SK-N-SH (cell line): ENCODE measurements at regions not wholly inside any gene's neighbourhood (a gene's known extent, or its start where the extent isn't known, plus 50 kb on each side); places are given as distances from the start of the nearest gene placed in this dataset.

ENCODE experiments used
- CTCF ChIA-PET: fragments of 300-600, 350-600 bp; formaldehyde crosslinking; extraction: SDS; loops from one replicate; lab custom pipeline; 2021; lab: Yijun Ruan, JAX
- POLR2A ChIA-PET: fragments of 350-600 bp; sonication (Branson Sonifier 250); formaldehyde crosslinking; extraction: SDS; loops from one replicate; lab custom pipeline; 2020; ENCODE audit warnings: antibody characterized with exemption, inconsistent platforms; lab: Yijun Ruan, JAX
- DNase-seq: peaks from one replicate; pipeline ENCODE4 v3.0.0; 2012
- H2AFZ ChIP-seq: fragments of 200-600 bp; sonication (generic); 2 replicates; pipeline ENCODE4 v1.8.1; 2016; ENCODE audit warnings: antibody characterized with exemption, mild to moderate bottlenecking, low read depth
- H3F3A ChIP-seq: fragments of 200-600 bp; sonication (generic); replicated peaks from 2 replicates; pipeline ENCODE3; 2016; ENCODE audit warnings: antibody characterized with exemption, mild to moderate bottlenecking; ENCODE audit not compliant: insufficient read depth
- H3K27ac ChIP-seq, 2 experiments: fragments of 200-500 bp in 1 of 2; fragments of 200-600 bp in 1 of 2; sonication (Bioruptor generic) in 1 of 2; sonication (generic), shearing (Covaris generic) in 1 of 2; 2 replicates each; pipeline versions ENCODE4 v1.5.1 to v1.6.1; 2014 to 2016; ENCODE audit warnings: low read depth in 2 of 2, inconsistent platforms in 1 of 2, low read length in 1 of 2, mild to moderate bottlenecking in 1 of 2, mixed read lengths in 1 of 2
- H3K27me3 ChIP-seq: fragments of 200-600 bp; sonication (generic), shearing (Covaris generic); 2 replicates; pipeline ENCODE4 v1.6.1; 2016; ENCODE audit warnings: mixed run types; ENCODE audit not compliant: insufficient read depth
- H3K36me3 ChIP-seq, 2 experiments: fragments of 200-500 bp in 1 of 2; fragments of 200-600 bp in 1 of 2; sonication (Bioruptor generic) in 1 of 2; sonication (generic) in 1 of 2; replicated peaks in 1 of 2; 2 replicates each; pipeline versions ENCODE3 to v1.5.1; 2014 to 2016; ENCODE audit warnings: low read length in 1 of 2, mild to moderate bottlenecking in 1 of 2; ENCODE audit not compliant: insufficient read depth in 2 of 2, control insufficient read depth in 1 of 2
- H3K4me1 ChIP-seq, 2 experiments: fragments of 200-500 bp in 1 of 2; fragments of 200-600 bp in 1 of 2; sonication (Bioruptor generic) in 1 of 2; sonication (generic), shearing (Covaris generic) in 1 of 2; 2 replicates each; pipeline versions ENCODE4 v1.5.1 to v1.6.1; 2014 to 2016; ENCODE audit warnings: low read depth in 1 of 2, low read length in 1 of 2, mixed run types in 1 of 2; ENCODE audit not compliant: insufficient read depth in 2 of 2, control insufficient read depth in 1 of 2
- H3K4me2 ChIP-seq: fragments of 200-600 bp; sonication (generic), shearing (Covaris generic); 2 replicates; pipeline ENCODE4 v1.6.1; 2017; ENCODE audit warnings: mixed run types
- H3K4me3 ChIP-seq, 2 experiments: fragments of 200-500 bp in 1 of 2; fragments of 200-600 bp in 1 of 2; sonication (Bioruptor generic) in 1 of 2; sonication (generic), shearing (Covaris generic) in 1 of 2; 2 replicates each; pipeline versions ENCODE4 v1.5.1 to v1.8.1; 2014 to 2016; ENCODE audit warnings: low read depth in 2 of 2, inconsistent platforms in 1 of 2, low read length in 1 of 2, mild to moderate bottlenecking in 1 of 2, mixed read lengths in 1 of 2, moderate library complexity in 1 of 2
- H3K79me2 ChIP-seq: fragments of 200-600 bp; sonication (generic); 2 replicates; pipeline ENCODE4 v1.8.1; 2017; ENCODE audit warnings: mild to moderate bottlenecking; ENCODE audit not compliant: insufficient read depth
- H3K9ac ChIP-seq: fragments of 200-600 bp; sonication (generic); 2 replicates; pipeline ENCODE4 v1.6.1; 2017; ENCODE audit warnings: mixed run types
- H3K9me2 ChIP-seq: fragments of 200-600 bp; sonication (generic); 2 replicates; pipeline ENCODE4 v1.6.1; 2017; ENCODE audit warnings: mixed run types
- H3K9me3 ChIP-seq: fragments of 200-600 bp; sonication (generic); 2 replicates; pipeline ENCODE4 v1.6.1; 2017; ENCODE audit warnings: mixed run types, mild to moderate bottlenecking, moderate library complexity
- H4K20me1 ChIP-seq: fragments of 200-600 bp; sonication (generic); 2 replicates; pipeline ENCODE4 v1.6.1; 2017; ENCODE audit warnings: mild to moderate bottlenecking, mixed run types; ENCODE audit not compliant: insufficient read depth
- CHD2 ChIP-seq: fragments of 150-350 bp; IDR thresholded peaks from 2 replicates; pipeline ENCODE4 v1.6.1; 2018; ENCODE audit warnings: low read length; ENCODE audit not compliant: partially characterized antibody
- EP300 ChIP-seq, 2 experiments: IDR thresholded peaks; 2 replicates each; pipeline versions ENCODE4 v1.4.0 to v1.6.1; 2012; ENCODE audit warnings: borderline replicate concordance in 1 of 2, low read depth in 1 of 2, low read length in 1 of 2
- FOSL2 ChIP-seq: IDR thresholded peaks from 2 replicates; pipeline ENCODE4 v1.4.0; 2012; ENCODE audit warnings: low read depth, mild to moderate bottlenecking, moderate library complexity, borderline replicate concordance
- FOXJ3 ChIP-seq: sonication (generic); formaldehyde crosslinking; IDR thresholded peaks from 2 replicates; pipeline ENCODE4 v1.5.1; 2020; ENCODE audit warnings: mild to moderate bottlenecking, missing genetic modification reagents
- GABPA ChIP-seq: IDR thresholded peaks from 2 replicates; pipeline ENCODE4 v1.4.0; 2012; ENCODE audit warnings: low read depth, mild to moderate bottlenecking
- JUND ChIP-seq: IDR thresholded peaks from 2 replicates; pipeline ENCODE4 v1.4.0; 2012
- MEF2A ChIP-seq: IDR thresholded peaks from 2 replicates; pipeline ENCODE4 v1.4.0; 2012; ENCODE audit warnings: low read depth, borderline replicate concordance
- NFIC ChIP-seq: IDR thresholded peaks from 2 replicates; pipeline ENCODE4 v1.4.0; 2012; ENCODE audit warnings: borderline replicate concordance
- RCOR1 ChIP-seq: fragments of 150-350 bp; IDR thresholded peaks from 2 replicates; pipeline ENCODE4 v1.6.1; 2017; ENCODE audit warnings: antibody characterized with exemption, low read length
- SIN3A ChIP-seq: IDR thresholded peaks from 2 replicates; pipeline ENCODE4 v1.6.1; 2012; ENCODE audit warnings: low read depth, mild to moderate bottlenecking, low read length, moderate library complexity, borderline replicate concordance
- SMC3 ChIP-seq: IDR thresholded peaks from 2 replicates; pipeline ENCODE4 v1.6.1; 2012; ENCODE audit warnings: low read depth, low read length, improper control_type of control experiment
- TEAD4 ChIP-seq: IDR thresholded peaks from 2 replicates; pipeline ENCODE4 v1.4.0; 2012; ENCODE audit warnings: mild to moderate bottlenecking, borderline replicate concordance; ENCODE audit not compliant: insufficient read depth
- WGBS: methylation state at CpG from one replicate; pipeline ENCODE4 v1.1.6; 2017; ENCODE audit warnings: low lambda C conversion rate; 5-methylcytosine and 5-hydroxymethylcytosine counted together
- TF ChIP-seq, protein P1 (sequence below): fragments of 150-350 bp; IDR thresholded peaks from 2 replicates; pipeline ENCODE4 v1.6.1; 2017; ENCODE audit warnings: antibody characterized with exemption, low read length, low read depth, borderline replicate concordance
- TF ChIP-seq, protein P2 (sequence below): IDR thresholded peaks from 2 replicates; pipeline ENCODE4; 2012
- TF ChIP-seq, protein P3 (sequence below): IDR thresholded peaks from 2 replicates; pipeline ENCODE4 v1.4.0; 2012; ENCODE audit warnings: low read depth
- TF ChIP-seq, protein P4 (sequence below): fragments of 200-600 bp; sonication (generic); IDR thresholded peaks from 2 replicates; pipeline ENCODE4 v1.6.1; 2017; ENCODE audit warnings: antibody characterized with exemption, mild to moderate bottlenecking, moderate library complexity
- TF ChIP-seq, protein P5 (sequence below): IDR thresholded peaks from 2 replicates; pipeline ENCODE4 v1.4.0; 2012; ENCODE audit warnings: low read depth, borderline replicate concordance
- TF ChIP-seq, protein P6 (sequence below): IDR thresholded peaks from 2 replicates; pipeline ENCODE4 v1.4.0; 2012; ENCODE audit warnings: low read depth, borderline replicate concordance

DNA sequence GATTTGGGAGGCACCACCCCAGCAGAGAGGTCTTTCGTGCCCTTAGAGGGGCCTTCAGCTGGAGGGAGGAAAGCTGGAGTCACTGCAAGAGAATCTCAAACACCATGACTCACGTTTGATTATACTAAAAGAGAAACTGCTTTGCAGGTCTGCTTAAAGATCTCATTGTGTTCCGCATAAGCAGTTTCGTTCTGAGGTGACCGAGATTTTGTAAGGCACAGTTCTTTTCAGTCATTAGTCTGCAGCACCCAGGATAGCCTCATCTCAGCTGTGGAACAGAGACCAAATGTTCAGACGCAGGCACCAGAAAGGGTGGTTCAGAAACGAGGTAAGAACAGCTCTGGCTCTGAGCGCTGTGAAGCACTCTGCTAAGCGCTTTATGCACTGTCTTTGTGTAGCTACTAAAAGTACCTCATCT lies 71.2 kb upstream of the GTF3A start:
- H3K4me3 ChIP-seq: peak overlapping the region in 1 of 2 experiments; percentile 48; a peak in 2 of 4 replicates
- peak overlapping the region; percentile 69 for H3K4me2 ChIP-seq
- TF ChIP-seq CHD2: no peak
- peak; percentile 27; the same call in 1 of the 2 replicates for TF ChIP-seq FOSL2
- H3K27ac ChIP-seq: no peak overlapping the region
- no peaks in the 10 kb centered on the region for H4K20me1 ChIP-seq
- 0 out of 2 replicates have a peak overlapping the region, but pooled peaks have one; percentile 10 for H3K9ac ChIP-seq
- CTCF ChIA-PET: interaction anchor here (0.8 to 3.9 kb wide), 7 partner anchors 9 to 406 kb away, joined by 3 to 20 read pairs (median 7); no protein-coding TSS in a partner anchor
- H3F3A ChIP-seq: no peaks in the 10 kb centered on the region
- POLR2A ChIA-PET: no interaction called here
- H3K9me3 ChIP-seq: no peaks in the 10 kb centered on the region
- DNase-seq: no peak
- no peaks in the 10 kb centered on the region for H3K9me2 ChIP-seq
- no peaks in the 10 kb centered on the region; the same call in 1 of the 2 replicates for H3K27me3 ChIP-seq
- no peaks in the 10 kb centered on the region for H3K36me3 ChIP-seq
- 40% methylated on average over 9 of the region's 9 CpGs for WGBS
- peak overlapping the region; percentile 82; the same call in 1 of the 2 replicates for H2AFZ ChIP-seq
- H3K4me1 ChIP-seq: no peaks in the 10 kb centered on the region
- no peaks in the 10 kb centered on the region for H3K79me2 ChIP-seq

DNA sequence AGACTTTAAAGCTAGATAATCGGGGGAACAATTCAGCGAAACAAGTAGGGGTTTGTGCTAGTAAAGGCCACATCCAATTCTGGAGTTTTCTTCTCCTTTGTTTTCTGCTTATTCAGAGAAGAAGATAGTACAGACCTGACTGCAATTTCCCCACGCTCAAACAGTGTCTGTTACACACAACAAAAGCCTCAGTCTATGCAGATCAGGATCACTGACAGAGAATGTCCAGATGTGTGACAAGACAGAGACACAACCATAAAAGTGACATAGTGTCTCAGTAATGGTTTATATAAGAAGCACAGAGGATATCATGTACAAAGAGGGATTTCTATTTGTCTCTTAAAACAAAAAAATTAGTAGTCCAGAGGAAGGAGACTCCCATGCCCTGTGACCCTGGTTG lies 70.7 kb upstream of the GTF3A start:
- Histone ChIP-seq H3K9me2 (no peaks in the 10 kb centered on the region), H3K9me3 (no peaks in the 10 kb centered on the region), H4K20me1 (no peaks in the 10 kb centered on the region), H3K27ac (no peak overlapping the region), H3K36me3 (no peaks in the 10 kb centered on the region), H3K4me2 (peak overlapping the region; percentile 69), H3K27me3 (no peaks in the 10 kb centered on the region), H3K4me3 (no peak overlapping the region; a peak in 1 of 4 replicates), H3K79me2 (no peaks in the 10 kb centered on the region), H2AFZ (peak overlapping the region; percentile 82; the same call in 1 of the 2 replicates), H3F3A (no peaks in the 10 kb centered on the region), H3K4me1 (no peaks in the 10 kb centered on the region), H3K9ac (no peak overlapping the region)
- 57% methylated on average over 3 of the region's 3 CpGs for WGBS
- no peak for DNase-seq
- CTCF ChIA-PET: interaction anchor here (0.8 to 3.9 kb wide), 6 partner anchors 8 to 407 kb away, joined by 3 to 20 read pairs (median 10); no protein-coding TSS in a partner anchor
- POLR2A ChIA-PET: no interaction called here
- TF ChIP-seq, protein P1, sequence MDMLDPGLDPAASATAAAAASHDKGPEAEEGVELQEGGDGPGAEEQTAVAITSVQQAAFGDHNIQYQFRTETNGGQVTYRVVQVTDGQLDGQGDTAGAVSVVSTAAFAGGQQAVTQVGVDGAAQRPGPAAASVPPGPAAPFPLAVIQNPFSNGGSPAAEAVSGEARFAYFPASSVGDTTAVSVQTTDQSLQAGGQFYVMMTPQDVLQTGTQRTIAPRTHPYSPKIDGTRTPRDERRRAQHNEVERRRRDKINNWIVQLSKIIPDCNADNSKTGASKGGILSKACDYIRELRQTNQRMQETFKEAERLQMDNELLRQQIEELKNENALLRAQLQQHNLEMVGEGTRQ: no peak
- TF ChIP-seq SIN3A (no peak), TEAD4 (no peak), EP300 (IDR thresholded peaks at IDR 0.05; ENCODE audit: borderline replicate concordance in 1 of 2, low read depth in 1 of 2, low read length in 1 of 2) (no peak), RCOR1 (no peak), MEF2A (no peak), JUND (no peak), SMC3 (no peak), FOXJ3 (CRISPR knock-in tag) (no peak), CHD2 (no peak), GABPA (no peak), NFIC (no peak)
- TF ChIP-seq, protein P2, sequence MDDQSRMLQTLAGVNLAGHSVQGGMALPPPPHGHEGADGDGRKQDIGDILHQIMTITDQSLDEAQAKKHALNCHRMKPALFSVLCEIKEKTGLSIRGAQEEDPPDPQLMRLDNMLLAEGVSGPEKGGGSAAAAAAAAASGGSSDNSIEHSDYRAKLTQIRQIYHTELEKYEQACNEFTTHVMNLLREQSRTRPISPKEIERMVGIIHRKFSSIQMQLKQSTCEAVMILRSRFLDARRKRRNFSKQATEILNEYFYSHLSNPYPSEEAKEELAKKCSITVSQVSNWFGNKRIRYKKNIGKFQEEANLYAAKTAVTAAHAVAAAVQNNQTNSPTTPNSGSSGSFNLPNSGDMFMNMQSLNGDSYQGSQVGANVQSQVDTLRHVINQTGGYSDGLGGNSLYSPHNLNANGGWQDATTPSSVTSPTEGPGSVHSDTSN: no peak
- TF ChIP-seq, protein P3, sequence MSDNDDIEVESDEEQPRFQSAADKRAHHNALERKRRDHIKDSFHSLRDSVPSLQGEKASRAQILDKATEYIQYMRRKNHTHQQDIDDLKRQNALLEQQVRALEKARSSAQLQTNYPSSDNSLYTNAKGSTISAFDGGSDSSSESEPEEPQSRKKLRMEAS: no peak
- TF ChIP-seq, protein P4, sequence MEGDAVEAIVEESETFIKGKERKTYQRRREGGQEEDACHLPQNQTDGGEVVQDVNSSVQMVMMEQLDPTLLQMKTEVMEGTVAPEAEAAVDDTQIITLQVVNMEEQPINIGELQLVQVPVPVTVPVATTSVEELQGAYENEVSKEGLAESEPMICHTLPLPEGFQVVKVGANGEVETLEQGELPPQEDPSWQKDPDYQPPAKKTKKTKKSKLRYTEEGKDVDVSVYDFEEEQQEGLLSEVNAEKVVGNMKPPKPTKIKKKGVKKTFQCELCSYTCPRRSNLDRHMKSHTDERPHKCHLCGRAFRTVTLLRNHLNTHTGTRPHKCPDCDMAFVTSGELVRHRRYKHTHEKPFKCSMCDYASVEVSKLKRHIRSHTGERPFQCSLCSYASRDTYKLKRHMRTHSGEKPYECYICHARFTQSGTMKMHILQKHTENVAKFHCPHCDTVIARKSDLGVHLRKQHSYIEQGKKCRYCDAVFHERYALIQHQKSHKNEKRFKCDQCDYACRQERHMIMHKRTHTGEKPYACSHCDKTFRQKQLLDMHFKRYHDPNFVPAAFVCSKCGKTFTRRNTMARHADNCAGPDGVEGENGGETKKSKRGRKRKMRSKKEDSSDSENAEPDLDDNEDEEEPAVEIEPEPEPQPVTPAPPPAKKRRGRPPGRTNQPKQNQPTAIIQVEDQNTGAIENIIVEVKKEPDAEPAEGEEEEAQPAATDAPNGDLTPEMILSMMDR: no peak
- TF ChIP-seq, protein P5, sequence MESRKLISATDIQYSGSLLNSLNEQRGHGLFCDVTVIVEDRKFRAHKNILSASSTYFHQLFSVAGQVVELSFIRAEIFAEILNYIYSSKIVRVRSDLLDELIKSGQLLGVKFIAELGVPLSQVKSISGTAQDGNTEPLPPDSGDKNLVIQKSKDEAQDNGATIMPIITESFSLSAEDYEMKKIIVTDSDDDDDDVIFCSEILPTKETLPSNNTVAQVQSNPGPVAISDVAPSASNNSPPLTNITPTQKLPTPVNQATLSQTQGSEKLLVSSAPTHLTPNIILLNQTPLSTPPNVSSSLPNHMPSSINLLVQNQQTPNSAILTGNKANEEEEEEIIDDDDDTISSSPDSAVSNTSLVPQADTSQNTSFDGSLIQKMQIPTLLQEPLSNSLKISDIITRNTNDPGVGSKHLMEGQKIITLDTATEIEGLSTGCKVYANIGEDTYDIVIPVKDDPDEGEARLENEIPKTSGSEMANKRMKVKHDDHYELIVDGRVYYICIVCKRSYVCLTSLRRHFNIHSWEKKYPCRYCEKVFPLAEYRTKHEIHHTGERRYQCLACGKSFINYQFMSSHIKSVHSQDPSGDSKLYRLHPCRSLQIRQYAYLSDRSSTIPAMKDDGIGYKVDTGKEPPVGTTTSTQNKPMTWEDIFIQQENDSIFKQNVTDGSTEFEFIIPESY: no peak
- TF ChIP-seq, protein P6, sequence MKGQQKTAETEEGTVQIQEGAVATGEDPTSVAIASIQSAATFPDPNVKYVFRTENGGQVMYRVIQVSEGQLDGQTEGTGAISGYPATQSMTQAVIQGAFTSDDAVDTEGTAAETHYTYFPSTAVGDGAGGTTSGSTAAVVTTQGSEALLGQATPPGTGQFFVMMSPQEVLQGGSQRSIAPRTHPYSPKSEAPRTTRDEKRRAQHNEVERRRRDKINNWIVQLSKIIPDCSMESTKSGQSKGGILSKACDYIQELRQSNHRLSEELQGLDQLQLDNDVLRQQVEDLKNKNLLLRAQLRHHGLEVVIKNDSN: no peak
